A172 (cell line): ENCODE measurements at regions not wholly inside any gene's neighbourhood (a gene's known extent, or its start where the extent isn't known, plus 50 kb on each side); places are given as distances from the start of the nearest gene placed in this dataset.

ENCODE experiments used
- DNase-seq: peaks from one replicate; pipeline ENCODE4 v3.0.0-alpha.2; 2015; ENCODE audit warnings: low spot score

DNA sequence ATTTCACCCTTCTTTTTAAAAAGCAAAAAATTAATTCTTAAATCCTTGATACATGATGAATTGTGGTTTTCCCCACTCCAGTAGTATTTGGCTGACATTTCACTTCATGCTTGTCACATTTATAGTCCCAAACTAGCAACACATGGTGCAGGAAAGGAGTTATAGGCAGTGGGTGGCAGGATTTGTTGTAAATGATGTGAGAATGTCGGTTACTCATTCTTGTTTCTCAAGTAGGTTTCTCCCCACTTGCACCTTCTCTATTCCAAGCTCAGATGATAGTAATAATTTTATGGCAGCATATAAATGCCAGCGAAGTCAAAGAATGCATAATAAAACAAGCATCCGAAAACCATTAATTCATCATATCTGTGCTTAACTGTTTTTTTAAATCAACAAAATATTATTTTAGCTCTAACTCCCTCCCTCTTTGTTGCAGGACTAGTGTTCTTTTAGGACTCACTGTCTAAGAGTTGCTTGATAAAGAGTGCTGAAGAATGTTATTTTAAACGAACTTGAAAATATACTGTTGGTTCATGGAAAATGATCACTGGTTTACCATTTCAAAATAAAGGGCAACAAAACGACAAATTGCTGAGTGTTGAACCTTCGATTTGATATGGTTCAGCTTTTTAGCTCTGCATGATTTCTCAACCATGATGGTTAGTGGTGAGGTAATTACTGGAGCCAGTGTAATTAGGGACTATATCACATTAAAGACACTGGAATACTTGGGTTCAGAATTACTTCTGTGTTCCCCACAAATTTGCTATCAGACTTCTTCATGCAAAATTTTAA is 88.1 kb upstream of the ADAMTSL1 start:
- no peak for DNase-seq

GRCh38 chr9:18390393-18390792 is 83.6 kb upstream of the ADAMTSL1 start:
- DNase-seq: no peak

DNA sequence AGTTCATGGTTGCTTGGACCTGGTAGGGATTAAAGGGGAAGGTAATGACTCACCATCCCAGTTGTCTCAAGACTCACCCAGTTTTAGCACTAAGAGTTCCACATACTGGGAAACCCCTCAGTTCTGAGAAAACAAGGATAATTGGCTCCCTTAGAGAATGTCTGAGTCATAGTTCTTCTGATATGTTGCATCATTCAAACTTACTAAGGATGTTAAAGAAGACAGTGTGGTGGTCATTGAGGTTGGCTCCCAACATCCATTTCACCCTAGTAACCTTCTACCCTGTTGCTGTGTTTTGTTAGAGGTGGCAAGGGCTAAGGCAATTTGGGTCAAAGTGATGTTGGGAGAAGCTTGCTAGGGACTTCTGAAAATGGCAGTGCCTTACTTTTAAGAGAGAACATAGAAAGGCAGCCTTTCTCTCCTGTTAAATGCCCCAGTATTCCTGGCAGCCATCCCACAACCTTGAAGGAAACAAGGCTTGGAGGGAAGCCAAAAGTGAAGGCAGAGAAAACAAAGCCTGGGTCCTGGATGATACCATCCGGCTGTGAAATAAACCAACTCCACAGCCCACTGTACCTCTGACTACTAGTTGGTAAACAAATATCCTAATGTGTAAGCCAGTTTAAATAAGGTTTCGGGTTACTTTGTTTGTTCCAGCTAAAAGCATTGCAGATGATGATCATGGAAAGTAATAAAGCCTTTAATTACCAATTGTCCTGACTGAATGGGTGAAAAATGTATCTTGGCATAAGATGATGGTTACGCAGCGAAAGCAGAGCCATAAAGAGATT is 80.4 kb upstream of the ADAMTSL1 start:
- DNase-seq: peak; percentile 97

- DNase-seq: no peak
Measured at GRCh38 chr9:18394847-18395351, 79.1 kb upstream of the ADAMTSL1 start.

DNA sequence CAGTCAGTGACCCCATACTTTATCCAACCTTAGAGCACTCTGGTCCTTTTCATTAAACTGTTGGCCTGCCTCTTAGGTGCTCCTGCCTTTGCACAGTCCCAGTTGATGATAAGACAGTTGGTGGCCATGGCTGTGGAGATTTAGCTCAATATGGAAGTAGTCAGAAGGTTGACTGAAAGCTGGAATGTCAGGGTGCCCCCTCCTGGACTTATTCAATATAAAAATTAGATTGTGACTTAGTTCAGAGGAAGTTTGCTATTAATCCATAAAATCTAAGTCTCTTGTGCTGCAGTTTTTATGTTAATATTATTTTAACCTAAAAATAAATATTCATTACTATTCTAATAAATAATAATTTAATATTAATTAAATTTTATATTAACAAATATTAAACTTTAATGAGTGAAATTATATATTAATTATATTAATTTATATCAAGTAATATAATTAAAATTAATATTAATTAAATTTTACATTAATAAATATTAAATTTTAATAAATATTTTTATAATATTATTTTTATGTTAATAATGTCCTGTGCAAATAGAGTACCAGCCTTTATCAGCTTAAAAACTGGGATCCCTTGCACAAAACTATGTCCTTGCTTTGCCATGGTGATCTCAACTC is 77.7 kb upstream of the ADAMTSL1 start:
- DNase-seq: peak; percentile 13

- no peak for DNase-seq
Measured at GRCh38 chr9:18397076-18397475, 76.9 kb upstream of the ADAMTSL1 start.

DNA sequence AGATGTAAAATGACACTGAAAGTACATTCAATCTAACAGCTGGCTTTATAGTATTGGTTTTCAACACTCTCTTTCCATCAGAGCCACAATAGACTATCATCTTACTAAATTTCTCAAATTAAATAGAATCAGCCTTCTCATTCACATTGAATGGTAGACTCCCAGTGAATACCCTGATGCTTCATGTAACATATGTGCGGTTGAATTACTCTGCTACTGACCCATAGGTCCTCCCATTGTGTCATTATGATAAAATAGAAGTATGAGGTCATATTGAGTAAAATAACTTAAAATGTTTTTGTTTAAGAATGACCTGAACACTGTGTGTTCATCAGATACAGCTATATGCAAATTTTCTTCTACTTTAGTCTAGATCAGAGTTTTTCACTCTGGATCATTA is 75.9 kb upstream of the ADAMTSL1 start:
- no peak for DNase-seq

DNA sequence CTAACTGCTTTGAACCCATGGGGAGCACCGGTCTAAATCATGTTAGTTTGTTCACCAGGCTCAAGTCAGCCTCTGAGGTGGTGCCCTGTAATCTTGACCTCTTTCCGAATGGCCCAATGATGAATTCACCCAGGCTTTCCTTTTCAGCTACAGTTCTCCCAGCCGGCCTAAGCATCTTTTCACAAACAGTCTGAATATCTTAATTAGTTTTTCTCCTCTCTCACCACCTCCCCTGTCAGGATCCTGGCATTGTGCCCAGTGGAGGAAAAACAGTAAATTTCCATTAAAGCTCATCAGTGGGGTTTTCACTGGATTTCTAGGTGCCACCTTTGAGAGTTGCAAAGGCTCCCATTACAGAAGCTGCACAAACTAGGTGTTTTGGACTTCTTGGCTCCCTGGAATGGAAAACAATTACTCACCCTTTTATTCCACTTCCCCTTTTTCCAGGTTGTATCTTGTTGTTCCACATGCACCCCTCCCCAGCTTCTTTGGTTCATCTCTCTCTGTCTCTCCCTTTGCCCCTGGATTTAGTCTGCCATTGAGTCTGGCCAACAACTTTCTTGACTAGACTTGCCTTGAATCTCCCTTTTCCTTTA is 69.4 kb upstream of the ADAMTSL1 start:
- no peak for DNase-seq

DNA sequence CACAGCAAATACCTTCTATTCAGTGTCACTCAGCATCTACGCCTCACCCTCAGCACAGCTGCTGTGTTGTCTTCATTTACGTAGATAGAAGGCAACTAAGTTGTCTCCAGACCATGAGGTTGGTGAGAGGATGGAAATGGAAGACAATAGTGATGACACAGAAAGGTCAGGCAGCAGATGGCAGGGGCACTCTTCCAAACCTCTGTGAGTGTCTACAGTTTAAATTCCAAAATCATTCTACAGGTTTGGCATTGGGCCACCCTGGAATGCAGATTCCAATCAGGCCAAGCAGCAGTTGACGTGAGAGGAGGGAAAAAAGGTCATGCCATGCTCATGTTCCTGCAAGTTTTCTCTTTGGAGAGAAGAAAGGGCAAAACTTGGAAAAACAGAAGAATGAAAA is 68.7 kb upstream of the ADAMTSL1 start:
- no peak for DNase-seq

DNA sequence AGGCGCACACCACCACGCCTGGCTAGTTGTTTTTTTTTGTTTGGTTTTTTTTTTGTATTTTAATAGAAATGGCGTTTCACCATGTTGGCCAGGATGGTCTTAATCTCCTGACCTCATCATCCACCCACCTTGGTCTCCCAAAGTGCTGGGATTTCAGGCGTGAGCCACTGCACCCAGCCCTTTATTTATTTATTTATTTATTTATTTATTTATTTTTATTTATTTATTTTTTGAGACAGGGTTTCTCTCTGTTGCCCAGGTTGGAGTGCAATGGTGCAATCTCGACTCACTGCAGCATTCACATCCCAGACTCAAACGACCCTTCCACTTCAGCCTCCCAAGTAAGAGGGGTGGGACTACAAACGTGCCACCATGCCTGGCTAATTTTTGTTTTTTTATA is 63.0 kb upstream of the ADAMTSL1 start:
- no peak for DNase-seq

GRCh38 chr9:18421391-18421790 is 52.6 kb upstream of the ADAMTSL1 start:
- no peak for DNase-seq

DNA sequence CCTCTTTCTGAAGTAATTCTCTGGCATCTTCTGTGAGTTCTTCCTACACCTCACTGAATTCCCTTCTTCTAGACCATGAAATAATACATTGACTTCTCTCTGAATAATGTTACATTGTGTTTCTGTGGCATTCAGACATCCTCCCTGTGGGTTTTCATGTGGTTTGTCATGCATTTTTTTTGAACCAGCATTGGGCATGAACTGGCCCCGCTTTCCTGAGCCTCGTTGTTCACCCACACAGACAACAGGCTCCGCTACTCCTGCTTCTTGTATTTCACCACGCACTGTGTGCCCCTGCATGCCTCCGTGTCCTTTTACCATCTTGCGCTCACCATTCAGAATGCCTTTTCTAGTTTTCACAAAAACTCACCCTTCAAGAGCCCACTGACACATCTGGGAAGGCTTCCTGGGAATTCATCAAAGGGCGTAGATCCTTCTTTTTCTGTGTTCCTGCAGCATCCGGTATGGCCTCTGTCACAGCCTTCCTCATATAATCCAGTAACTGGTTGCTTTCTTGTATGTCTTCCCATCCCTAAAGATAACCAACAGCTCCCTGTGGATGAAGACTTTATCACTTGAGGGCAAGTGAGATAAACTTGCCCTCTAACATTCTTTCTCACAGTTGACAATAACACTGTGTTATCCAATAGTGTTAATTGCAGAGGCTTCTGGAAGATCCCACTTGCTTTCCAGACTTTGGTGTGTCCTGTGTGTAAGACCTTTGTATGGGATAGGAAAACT is 51.5 kb upstream of the ADAMTSL1 start:
- DNase-seq: no peak

- DNase-seq: no peak
Measured at GRCh38 chr9:18423791-18424531, 50.0 kb upstream of the ADAMTSL1 start.
